HG03139 (cell line): ENCODE measurements at regions not wholly inside any gene's neighbourhood (a gene's known extent, or its start where the extent isn't known, plus 50 kb on each side); places are given as distances from the start of the nearest gene placed in this dataset.

Source experiments
- ATAC-seq: cut with Tn5 transposase; IDR thresholded peaks from one replicate; pipeline ENCODE4 v1.9.1; 2021; ENCODE audit not compliant: unreplicated experiment

GRCh38 chrX:30951003-30951402 lies 61.9 kb upstream of the TAB3 start:
- ATAC-seq = no peak

DNA sequence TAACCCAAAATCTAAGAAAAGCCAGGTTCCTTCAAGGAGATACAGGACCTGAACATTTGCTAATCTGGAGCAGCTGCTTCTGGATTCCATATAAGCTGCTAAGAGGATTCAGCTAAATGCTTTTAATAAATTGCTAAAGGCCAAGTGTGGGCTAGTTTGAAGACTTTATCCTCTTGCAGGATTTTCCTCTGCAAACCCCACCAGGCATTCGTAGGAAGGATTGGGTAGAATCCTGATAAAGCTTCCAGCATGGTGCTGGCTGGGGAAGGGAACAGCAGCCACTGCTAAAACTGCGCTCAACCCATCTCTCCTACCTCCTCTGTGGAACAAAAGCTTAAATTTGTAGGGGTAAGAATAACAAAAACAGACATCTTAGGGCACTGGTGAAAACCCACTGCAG lies 61.3 kb upstream of the TAB3 start:
- no peak for ATAC-seq

DNA sequence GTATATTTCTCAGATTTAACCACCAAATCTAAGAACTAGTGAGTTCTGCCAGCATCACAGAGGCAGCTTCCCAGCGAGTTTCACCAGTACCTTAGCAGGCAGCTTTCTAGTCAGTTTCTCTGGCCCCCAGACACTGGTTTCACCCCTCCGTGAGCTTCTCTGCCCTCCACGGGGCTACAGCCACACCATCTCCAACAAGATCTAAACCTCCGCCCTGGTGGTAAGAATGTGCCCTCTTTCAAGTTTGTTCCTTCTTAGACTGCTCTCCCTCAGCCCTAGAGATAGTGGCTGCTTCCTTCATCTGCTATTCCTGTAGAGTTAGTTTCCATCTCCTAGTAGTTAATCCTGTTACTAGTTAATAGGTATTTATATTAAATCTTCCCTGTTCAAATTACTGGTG lies 60.5 kb upstream of the TAB3 start:
- no peak for ATAC-seq

DNA sequence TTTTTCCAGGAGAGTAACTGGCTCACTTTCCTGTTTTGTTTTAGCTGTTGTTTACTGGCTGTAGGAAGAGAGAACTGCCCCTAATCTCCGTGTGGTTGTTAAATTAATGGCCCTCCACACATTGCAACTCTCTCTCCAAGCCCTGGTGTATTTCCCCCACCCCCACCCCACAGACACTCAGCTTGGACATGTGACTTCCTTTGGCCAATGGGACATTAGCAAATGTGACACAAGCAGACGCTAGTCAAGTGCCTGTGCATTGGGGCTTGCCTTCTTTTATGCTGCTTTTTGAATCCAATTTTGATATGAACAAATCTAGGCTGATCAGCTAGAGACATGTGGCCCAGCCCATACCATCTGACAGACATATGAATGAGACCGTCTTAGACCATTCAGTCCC lies 59.6 kb upstream of the TAB3 start:
- no peak for ATAC-seq

DNA sequence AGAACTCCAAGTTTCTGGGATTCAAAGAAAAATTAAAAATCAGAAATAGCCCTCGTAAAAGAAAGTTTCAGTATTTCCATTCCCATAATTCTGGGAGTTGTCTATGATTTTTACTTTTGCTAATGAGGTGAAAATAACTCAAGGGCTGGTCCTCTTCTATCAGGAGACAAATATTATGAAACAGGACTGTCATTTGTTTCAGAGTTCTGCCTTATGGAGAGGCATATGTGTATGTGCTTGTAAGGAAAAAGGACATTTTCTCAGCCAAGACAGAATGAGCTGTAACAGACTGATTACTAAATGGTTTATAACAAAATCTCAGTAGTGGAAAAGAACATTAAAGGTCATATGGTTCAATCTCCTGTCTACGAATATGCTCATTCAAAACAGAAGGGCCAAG lies 59.0 kb upstream of the TAB3 start:
- ATAC-seq = no peak

DNA sequence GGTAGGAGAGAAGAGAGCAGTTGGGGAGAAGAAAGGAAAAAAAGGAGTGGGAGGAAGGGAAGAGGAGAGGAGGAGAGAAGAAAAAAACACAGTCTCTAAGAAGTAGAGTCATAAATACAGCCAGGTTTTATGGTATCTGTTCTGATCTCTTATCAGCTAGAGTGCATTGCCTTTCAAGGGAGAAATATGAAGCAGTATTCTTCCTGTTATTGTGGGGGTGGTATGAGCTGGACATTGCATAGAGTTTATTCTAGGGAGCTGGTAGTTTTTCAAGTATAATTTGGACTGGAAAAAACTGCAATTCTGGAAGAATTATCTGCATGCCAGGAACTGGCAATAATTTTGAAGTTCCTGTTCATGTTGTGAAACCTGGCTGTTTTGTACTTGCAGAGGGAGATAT lies 54.9 kb upstream of the TAB3 start:
- ATAC-seq = no peak

DNA sequence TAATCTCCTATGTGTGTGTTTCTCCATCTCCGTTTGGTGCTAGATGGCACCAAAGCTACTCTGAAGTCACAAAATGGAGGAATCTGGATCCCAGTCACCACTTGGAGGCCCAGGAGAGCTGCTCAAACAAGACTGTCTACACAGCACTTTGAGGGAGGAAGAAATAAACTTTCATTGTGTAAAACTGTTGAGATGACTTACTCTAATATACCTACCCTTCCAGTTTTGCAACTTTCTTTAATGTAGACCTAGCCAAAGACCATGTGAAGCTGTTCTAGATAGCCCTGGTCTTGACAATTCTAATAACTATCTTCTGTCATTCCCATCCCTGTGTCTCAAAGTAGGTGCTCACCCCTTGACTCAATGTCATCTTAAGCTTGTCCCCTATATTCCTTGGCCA lies 52.8 kb upstream of the TAB3 start:
- no peak for ATAC-seq

DNA sequence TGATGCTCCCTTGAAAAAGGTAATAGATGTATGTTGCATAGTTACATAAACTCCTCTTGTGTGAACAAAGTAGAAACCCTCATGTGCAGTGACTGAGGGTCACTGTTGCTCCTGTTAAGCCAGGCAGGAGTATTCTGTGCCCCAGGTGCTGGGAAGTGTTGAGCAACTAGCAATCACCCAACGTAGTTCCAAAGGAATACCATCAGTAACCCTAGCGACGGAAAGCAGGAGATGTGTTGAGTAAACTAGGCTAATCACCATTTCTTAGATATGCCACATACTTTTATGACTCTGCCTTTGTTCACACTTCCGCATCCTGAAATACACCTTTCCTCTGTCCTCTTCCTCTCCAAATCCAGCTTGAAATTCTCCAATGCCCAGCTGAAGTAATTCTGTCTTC lies 50.9 kb upstream of the TAB3 start:
- ATAC-seq = no peak
